RWPE1 (cell line): ENCODE measurements at regions not wholly inside any gene's neighbourhood (a gene's known extent, or its start where the extent isn't known, plus 50 kb on each side); places are given as distances from the start of the nearest gene placed in this dataset.

Experiments used
- CTCF ChIA-PET: fragments of 350-600 bp; sonication (Branson Sonifier 250); formaldehyde crosslinking; extraction: SDS; loops from one replicate; lab custom pipeline; 2021; lab: Yijun Ruan, JAX
- POLR2A ChIA-PET: fragments of 400-600 bp; formaldehyde crosslinking; extraction: SDS; loops from one replicate; lab custom pipeline; 2020; ENCODE audit warnings: antibody characterized with exemption; ENCODE audit not compliant: low non-redundant PET; lab: Yijun Ruan, JAX
- DNase-seq: peaks from one replicate; pipeline ENCODE4 v3.0.0; 2012; ENCODE audit warnings: low spot score
- H3K27ac ChIP-seq: fragments of 450-650 bp; 2 replicates; pipeline ENCODE4 v1.5.1; 2017
- CTCF ChIP-seq: fragments of 450-650 bp; conservative IDR thresholded peaks from 2 replicates; pipeline ENCODE4 v1.5.1; 2017; ENCODE audit warnings: low read depth, mild to moderate bottlenecking

GRCh38 chr6:149147195-149147594 lies 170.3 kb upstream of the TAB2 start:
- CTCF ChIA-PET = no interaction called here
- no peak overlapping the region for H3K27ac ChIP-seq
- POLR2A ChIA-PET = no interaction called here
- no peak for TF ChIP-seq CTCF
- DNase-seq = no peak

GRCh38 chr6:149147938-149148718 lies 169.4 kb upstream of the TAB2 start:
- no peak for DNase-seq
- ChIA-PET POLR2A (interaction anchor here (0.6 kb wide), 1 partner anchor 59 kb away, joined by 3 read pairs; no protein-coding TSS in a partner anchor), CTCF (interaction anchor here (0.7 kb wide), 1 partner anchor 18 kb away, joined by 3 read pairs; no protein-coding TSS in a partner anchor)
- TF ChIP-seq CTCF = no peak
- no peak overlapping the region for H3K27ac ChIP-seq

GRCh38 chr6:149149653-149150052 lies 167.9 kb upstream of the TAB2 start:
- ChIA-PET CTCF (no interaction called here), POLR2A (no interaction called here)
- no peak overlapping the region for H3K27ac ChIP-seq
- no peak for DNase-seq
- no peak for TF ChIP-seq CTCF

- CTCF ChIA-PET = no interaction called here
- no peak for TF ChIP-seq CTCF
- no peak overlapping the region for H3K27ac ChIP-seq
- POLR2A ChIA-PET = no interaction called here
- no peak for DNase-seq
Observed at GRCh38 chr6:149150301-149150700, 167.2 kb upstream of the TAB2 start.

GRCh38 chr6:149150801-149151398 lies 166.6 kb upstream of the TAB2 start:
- POLR2A ChIA-PET = no interaction called here
- no peak for DNase-seq
- CTCF ChIA-PET = interaction anchor here (0.6 kb wide), 1 partner anchor 26 kb away, joined by 3 read pairs; no protein-coding TSS in a partner anchor
- H3K27ac ChIP-seq = no peak overlapping the region
- no peak for TF ChIP-seq CTCF

GRCh38 chr6:149152521-149152920 lies 165.0 kb upstream of the TAB2 start:
- ChIA-PET CTCF (no interaction called here), POLR2A (no interaction called here)
- no peak overlapping the region for H3K27ac ChIP-seq
- TF ChIP-seq CTCF = no peak
- no peak for DNase-seq
